BJ (cell line): ENCODE measurements at regions not wholly inside any gene's neighbourhood (a gene's known extent, or its start where the extent isn't known, plus 50 kb on each side); places are given as distances from the start of the nearest gene placed in this dataset.

Experiments used
- CTCF ChIA-PET: fragments of 350-600 bp; formaldehyde crosslinking; extraction: SDS; loops from one replicate; lab custom pipeline; 2021; ENCODE audit warnings: antibody characterized with exemption, inconsistent platforms; lab: Yijun Ruan, JAX
- POLR2A ChIA-PET: fragments of 300-600 bp; sonication (Branson Sonifier 250); formaldehyde crosslinking; extraction: SDS; loops from one replicate; lab custom pipeline; 2021; ENCODE audit warnings: antibody characterized with exemption; lab: Charles Lee
- DNase-seq: peaks from one replicate; pipeline ENCODE4 v3.0.0-alpha.2; 2011; ENCODE audit warnings: low read depth
- H3K27me3 ChIP-seq: 2 replicates; pipeline ENCODE4 v1.6.0; 2011; ENCODE audit warnings: low read length; ENCODE audit not compliant: control insufficient read depth, insufficient read depth
- H3K36me3 ChIP-seq: 2 replicates; pipeline ENCODE4 v1.5.1; 2011; ENCODE audit warnings: low read length; ENCODE audit not compliant: control insufficient read depth, insufficient read depth
- H3K4me3 ChIP-seq: 2 replicates; pipeline ENCODE4 v1.5.1; 2011; ENCODE audit warnings: low read depth, mild to moderate bottlenecking, control low read depth, low read length
- TF ChIP-seq, protein P1 (sequence below): IDR thresholded peaks from 2 replicates; pipeline ENCODE4 v1.5.1; 2011; ENCODE audit warnings: low read depth, mild to moderate bottlenecking, control low read depth, inconsistent platforms, low read length, moderate library complexity; ENCODE audit not compliant: insufficient read depth

DNA sequence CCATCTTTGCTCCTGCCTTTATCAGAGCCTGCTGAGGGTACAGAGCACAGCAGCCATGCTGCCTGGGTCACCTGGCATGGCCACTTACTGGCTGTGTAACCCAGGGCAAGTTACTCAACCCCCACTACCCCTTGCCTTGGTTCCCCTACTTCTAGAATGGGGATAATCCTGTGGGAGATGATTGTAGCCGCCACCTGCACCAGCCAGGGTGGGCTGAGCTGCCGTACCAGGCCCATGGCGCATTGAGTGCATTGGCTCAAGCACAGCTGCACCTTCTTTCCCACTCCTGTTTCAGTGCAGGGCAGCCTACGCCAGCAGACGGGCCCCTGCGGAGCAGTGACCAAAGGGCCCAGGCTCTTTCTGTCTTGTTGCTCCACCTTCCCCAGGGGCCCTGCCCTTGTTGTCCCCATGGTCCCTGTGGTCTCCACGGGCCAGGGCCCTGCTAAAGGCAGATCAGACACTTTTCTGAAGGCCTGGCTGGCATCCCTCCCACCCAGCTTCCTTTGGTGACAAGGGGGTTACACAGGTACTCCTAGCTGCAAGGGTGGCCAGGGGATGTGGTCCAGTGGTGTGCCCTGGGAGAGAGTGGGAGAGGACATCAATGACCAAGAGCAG, 159.4 kb upstream of the MLN start:
- POLR2A ChIA-PET = no interaction called here
- TF ChIP-seq, protein P1, sequence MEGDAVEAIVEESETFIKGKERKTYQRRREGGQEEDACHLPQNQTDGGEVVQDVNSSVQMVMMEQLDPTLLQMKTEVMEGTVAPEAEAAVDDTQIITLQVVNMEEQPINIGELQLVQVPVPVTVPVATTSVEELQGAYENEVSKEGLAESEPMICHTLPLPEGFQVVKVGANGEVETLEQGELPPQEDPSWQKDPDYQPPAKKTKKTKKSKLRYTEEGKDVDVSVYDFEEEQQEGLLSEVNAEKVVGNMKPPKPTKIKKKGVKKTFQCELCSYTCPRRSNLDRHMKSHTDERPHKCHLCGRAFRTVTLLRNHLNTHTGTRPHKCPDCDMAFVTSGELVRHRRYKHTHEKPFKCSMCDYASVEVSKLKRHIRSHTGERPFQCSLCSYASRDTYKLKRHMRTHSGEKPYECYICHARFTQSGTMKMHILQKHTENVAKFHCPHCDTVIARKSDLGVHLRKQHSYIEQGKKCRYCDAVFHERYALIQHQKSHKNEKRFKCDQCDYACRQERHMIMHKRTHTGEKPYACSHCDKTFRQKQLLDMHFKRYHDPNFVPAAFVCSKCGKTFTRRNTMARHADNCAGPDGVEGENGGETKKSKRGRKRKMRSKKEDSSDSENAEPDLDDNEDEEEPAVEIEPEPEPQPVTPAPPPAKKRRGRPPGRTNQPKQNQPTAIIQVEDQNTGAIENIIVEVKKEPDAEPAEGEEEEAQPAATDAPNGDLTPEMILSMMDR = no peak
- H3K27me3 ChIP-seq = 0 out of 2 replicates have a peak, but pooled peaks cover 3% of the 10 kb centered on the region

DNA sequence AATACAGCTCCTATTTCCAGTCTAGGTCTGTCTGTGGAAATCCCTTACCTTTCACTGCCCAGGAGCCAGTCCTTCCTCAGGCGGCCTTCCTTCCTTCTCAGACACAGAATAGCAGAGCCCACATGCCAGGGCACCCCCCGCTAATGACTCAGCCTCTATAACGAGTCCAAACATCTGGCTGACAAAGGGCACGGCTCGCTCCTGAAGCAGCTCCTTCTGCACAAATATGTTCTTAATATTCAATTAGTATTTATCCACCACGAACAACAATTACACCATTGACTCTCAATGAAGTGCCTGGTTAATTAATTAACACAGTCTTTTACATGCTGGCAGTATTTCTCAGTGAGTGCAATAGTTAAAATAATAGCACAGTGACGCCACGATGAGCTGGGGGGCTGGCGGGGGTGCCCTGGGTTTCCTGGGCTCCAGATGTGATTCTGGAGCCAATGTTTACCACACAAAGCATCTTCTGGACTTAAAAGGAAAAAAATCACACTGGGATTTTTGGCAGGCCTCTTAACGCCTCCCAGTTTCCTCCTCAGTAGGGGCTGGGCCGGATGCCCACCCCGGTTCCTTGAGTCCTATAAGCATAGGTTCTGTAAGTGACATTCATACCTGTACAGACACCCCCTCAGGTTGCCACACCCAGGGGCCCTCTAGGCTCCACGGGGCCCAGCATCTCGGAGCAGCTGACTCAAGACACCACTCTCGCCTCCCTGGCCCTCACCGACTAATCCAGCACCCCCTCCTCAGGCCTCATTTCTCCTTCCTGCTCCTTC, 158.6 kb upstream of the MLN start:
- Histone ChIP-seq H3K4me3 (no peak overlapping the region), H3K27me3 (0 out of 2 replicates have a peak, but pooled peaks cover 3% of the 10 kb centered on the region), H3K36me3 (no peaks in the 10 kb centered on the region)
- ChIA-PET CTCF (interaction anchor here (1.4 to 1.9 kb wide), 2 partner anchors 65 to 191 kb away, joined by 5 to 11 read pairs; no protein-coding TSS in a partner anchor), POLR2A (no interaction called here)
- TF ChIP-seq, protein P1 = no peak
- no peak for DNase-seq

More for the DNA sequence above, 159.4 kb upstream of the MLN start:
- DNase-seq = no peak
- CTCF ChIA-PET = interaction anchor here (1.9 kb wide), 1 partner anchor 65 kb away, joined by 11 read pairs; no protein-coding TSS in a partner anchor
- Histone ChIP-seq H3K36me3 (no peaks in the 10 kb centered on the region), H3K4me3 (no peak overlapping the region)

DNA sequence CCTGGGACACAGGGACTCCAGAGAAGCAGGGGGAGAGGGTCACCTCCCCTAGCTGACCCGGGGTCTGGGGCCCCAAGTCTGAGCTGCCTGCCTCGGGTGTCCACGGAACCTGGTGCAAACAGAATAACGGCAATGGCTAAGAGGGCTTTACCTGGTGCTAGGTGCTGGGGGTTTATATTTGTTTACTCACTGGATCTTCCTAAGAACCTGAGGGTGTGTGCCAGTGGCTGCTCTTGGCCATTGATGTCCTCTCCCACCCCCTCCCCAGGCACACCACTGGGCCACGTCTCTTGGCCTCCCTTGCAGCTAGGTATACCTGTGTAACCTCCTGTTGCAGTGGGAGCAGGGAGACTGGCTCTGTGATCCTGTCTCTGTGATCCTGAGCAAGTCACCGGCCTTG, 157.9 kb upstream of the MLN start:
- Histone ChIP-seq H3K27me3 (0 out of 2 replicates have a peak, but pooled peaks cover 3% of the 10 kb centered on the region), H3K4me3 (no peak overlapping the region), H3K36me3 (no peaks in the 10 kb centered on the region)
- POLR2A ChIA-PET = no interaction called here
- CTCF ChIA-PET = interaction anchor here (1.4 to 1.9 kb wide), 2 partner anchors 66 to 190 kb away, joined by 5 to 11 read pairs; no protein-coding TSS in a partner anchor
- DNase-seq = no peak
- TF ChIP-seq, protein P1 = no peak

DNA sequence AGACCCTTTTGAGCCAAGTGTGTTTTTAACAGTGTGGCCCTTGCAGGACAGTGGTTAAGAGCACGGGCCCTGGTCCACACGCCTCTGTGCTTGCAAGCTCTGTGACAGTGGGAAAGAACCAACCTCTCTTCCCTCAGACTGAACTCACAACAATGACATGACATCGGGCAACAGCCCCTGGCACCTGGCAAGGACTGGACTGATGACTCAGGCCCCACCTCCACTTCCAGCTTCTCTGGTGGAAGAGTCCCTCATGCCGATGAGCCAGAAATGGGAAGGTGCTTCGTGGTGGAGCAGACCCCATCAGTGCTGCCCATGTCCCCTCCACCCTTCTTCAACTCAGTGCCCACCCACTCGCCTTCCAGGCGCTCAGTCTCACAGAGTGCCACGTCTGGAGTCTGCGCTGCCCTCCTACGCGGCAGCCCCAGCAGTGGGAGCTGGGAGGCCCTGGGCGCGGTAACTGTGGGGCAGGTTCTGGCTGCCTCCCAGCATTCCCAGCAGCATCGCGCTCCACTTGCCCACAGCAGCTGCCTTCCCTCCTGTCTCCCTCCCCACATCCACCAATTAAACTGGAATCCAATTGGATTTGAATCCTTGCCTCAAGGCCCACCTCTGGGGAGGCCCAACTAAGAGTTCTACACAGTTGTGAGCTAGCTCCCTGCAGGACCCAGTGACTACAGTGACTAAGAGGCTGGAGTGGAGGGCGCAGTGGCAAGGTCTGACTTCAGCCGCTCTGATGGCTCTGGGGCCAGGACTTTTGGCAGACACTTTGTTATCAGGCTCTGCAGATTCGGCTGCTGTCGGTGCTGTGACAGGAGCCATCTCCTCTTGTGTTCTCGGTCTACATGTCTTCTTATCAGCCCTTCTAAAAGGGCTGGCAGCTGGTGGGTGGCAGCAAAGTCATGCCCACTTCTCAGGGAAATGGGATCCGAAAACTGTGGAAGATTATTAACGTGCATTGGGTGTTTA, 156.8 kb upstream of the MLN start:
- H3K27me3 ChIP-seq = 0 out of 2 replicates have a peak, but pooled peaks cover 3% of the 10 kb centered on the region
- ChIA-PET CTCF (interaction anchor here (2.7 kb wide), 1 partner anchor 66 kb away, joined by 11 read pairs; no protein-coding TSS in a partner anchor), POLR2A (no interaction called here)
- H3K4me3 ChIP-seq = no peak overlapping the region
- H3K36me3 ChIP-seq = no peaks in the 10 kb centered on the region
- TF ChIP-seq, protein P1 = no peak
- no peak for DNase-seq
